ENCODE measurements at regions not wholly inside any gene's neighbourhood (a gene's known extent, or its start where the extent isn't known, plus 50 kb on each side); places are given as distances from the start of the nearest gene placed in this dataset.

GRCh38 chr4:19807505-19807904, 444.2 kb upstream of the SLIT2 start:
- ATAC-seq: no peak
- no peak for DNase-seq (ENCODE audit: low spot score)

- ATAC-seq: no peak
- DNase-seq (ENCODE audit: low spot score): no peak
Observed at GRCh38 chr4:19806865-19807264, 444.8 kb upstream of the SLIT2 start.

- DNase-seq (ENCODE audit: low spot score) (no peak), ATAC-seq (no peak)
Observed at GRCh38 chr4:19803406-19803805, 448.3 kb upstream of the SLIT2 start.

- DNase-seq (ENCODE audit: low spot score) (no peak), ATAC-seq (no peak)
Observed at GRCh38 chr4:19793831-19794230, 457.9 kb upstream of the SLIT2 start.

GRCh38 chr4:19791422-19792123, 460.1 kb upstream of the SLIT2 start:
- DNase-seq (ENCODE audit: low spot score): no peak
- ATAC-seq: no peak

- ATAC-seq (no peak), DNase-seq (ENCODE audit: low spot score) (no peak)
Observed at GRCh38 chr4:19786616-19787015, 465.1 kb upstream of the SLIT2 start.

- DNase-seq (ENCODE audit: low spot score): no peak
- no peak for ATAC-seq
Observed at GRCh38 chr4:19783667-19784223, 468.0 kb upstream of the SLIT2 start.

- DNase-seq (ENCODE audit: low spot score): no peak
- ATAC-seq: no peak
Observed at GRCh38 chr4:19780871-19781270, 470.8 kb upstream of the SLIT2 start.

GRCh38 chr4:19776929-19777328, 474.8 kb upstream of the SLIT2 start:
- ATAC-seq: no peak
- no peak for DNase-seq (ENCODE audit: low spot score)

GRCh38 chr4:19776021-19776459, 475.7 kb upstream of the SLIT2 start:
- ATAC-seq: no peak
- no peak for DNase-seq (ENCODE audit: low spot score)

- ATAC-seq (no peak), DNase-seq (ENCODE audit: low spot score) (no peak)
Observed at GRCh38 chr4:19774690-19775256, 476.9 kb upstream of the SLIT2 start.

GRCh38 chr4:19772581-19772980, 479.1 kb upstream of the SLIT2 start:
- DNase-seq (ENCODE audit: low spot score) (no peak), ATAC-seq (no peak)

- DNase-seq (ENCODE audit: low spot score) (no peak), ATAC-seq (no peak)
Observed at GRCh38 chr4:19756661-19757060, 495.0 kb upstream of the SLIT2 start.

GRCh38 chr4:19752599-19752998, 499.1 kb upstream of the SLIT2 start:
- DNase-seq (ENCODE audit: low spot score) (no peak), ATAC-seq (no peak)

GRCh38 chr4:19748519-19749479, 502.9 kb upstream of the SLIT2 start:
- DNase-seq (ENCODE audit: low spot score): no peak
- no peak for ATAC-seq

GRCh38 chr4:19746377-19746776, 505.3 kb upstream of the SLIT2 start:
- no peak for DNase-seq (ENCODE audit: low spot score)
- no peak for ATAC-seq

GRCh38 chr4:19743115-19743638, 508.5 kb upstream of the SLIT2 start:
- no peak for ATAC-seq
- DNase-seq (ENCODE audit: low spot score): no peak

GRCh38 chr4:19739101-19739651, 512.5 kb upstream of the SLIT2 start:
- DNase-seq (ENCODE audit: low spot score): no peak
- no peak for ATAC-seq

GRCh38 chr4:19736968-19737756, 514.5 kb upstream of the SLIT2 start:
- DNase-seq (ENCODE audit: low spot score) (no peak), ATAC-seq (no peak)

GRCh38 chr4:19735012-19735411, 516.7 kb upstream of the SLIT2 start:
- DNase-seq (ENCODE audit: low spot score): no peak
- no peak for ATAC-seq

Data from left lobe of liver (tissue), 2 donors.